GM19463 (cell line): ENCODE measurements at regions not wholly inside any gene's neighbourhood (a gene's known extent, or its start where the extent isn't known, plus 50 kb on each side); places are given as distances from the start of the nearest gene placed in this dataset.
A peak's percentile ranks its signal among the peaks of the same experiment; 100 is the strongest.

Source experiments
- ATAC-seq: cut with Tn5 transposase; IDR thresholded peaks from one replicate; pipeline ENCODE4 v1.9.1; 2021; ENCODE audit warnings: mild to moderate bottlenecking, moderate library complexity; ENCODE audit not compliant: unreplicated experiment

DNA sequence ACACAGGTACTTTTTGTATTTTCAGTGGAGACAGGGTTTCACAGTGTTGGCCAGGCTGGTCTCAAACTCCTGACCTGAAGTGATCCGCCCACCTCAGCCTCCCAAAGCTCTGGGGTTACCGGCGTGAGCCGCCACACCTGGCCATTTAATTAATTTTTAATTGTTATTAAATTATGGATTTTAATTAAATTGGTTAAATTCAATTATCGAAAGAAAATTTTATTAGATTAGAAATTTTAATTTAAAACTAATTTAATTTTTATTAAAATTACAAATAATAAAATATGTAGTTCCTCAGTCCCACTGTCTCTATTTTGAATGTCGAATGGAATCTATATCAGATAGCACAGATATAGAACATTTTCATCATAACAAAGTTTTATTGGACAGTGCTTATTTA, 416.5 kb downstream of the GABRG2 start:
- ATAC-seq, result no peak

- ATAC-seq, result no peak
Observed at GRCh38 chr5:162484986-162485385, 417.4 kb downstream of the GABRG2 start.

GRCh38 chr5:162485666-162486292, 418.2 kb downstream of the GABRG2 start:
- no peak for ATAC-seq

DNA sequence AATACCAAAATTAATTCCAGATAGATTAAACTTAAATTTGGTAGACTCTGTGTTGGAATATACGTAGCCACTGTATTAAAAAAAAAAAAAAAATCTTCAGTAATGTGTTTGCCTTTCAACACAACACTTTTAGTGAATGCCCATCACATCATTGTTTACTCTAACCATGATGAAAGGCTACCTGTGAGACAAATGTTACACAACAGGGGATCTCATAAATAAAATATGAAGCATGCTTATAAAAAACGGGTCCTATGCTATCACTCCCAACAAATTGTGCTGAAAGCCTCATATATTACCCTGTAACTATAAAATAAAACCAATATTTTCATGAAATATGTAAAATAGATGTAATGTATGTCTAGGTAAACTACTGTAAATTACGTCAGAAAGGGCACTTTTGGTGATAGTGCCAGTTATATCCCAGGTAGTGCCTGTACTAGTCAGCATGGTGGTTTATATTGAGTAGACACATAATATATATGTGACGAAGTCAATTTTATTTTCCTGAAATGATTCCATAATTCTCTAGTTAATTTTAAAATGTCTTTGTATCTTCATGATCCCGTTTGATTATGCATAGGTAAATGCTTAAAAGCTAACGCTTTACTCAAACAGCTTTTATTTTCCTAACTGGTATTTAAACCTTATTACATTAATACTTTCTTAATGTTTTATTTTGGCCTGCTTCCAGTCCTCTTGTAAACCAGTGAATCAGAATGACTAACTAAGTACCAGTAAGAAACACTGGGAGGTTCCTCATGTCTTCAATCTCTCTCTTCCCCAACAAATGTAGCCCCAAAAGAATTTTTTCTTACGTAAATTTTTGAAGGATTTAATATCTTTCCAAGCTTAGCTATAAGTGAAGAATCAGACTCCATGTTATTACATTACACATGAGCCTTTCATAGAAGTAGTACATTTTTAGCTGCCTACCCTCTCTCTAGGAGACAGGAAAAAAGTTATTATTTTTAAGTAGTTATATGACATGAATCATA, 420.3 kb downstream of the GABRG2 start:
- ATAC-seq, result no peak

GRCh38 chr5:162496100-162496808, 428.7 kb downstream of the GABRG2 start:
- ATAC-seq, result peak; percentile 71

DNA sequence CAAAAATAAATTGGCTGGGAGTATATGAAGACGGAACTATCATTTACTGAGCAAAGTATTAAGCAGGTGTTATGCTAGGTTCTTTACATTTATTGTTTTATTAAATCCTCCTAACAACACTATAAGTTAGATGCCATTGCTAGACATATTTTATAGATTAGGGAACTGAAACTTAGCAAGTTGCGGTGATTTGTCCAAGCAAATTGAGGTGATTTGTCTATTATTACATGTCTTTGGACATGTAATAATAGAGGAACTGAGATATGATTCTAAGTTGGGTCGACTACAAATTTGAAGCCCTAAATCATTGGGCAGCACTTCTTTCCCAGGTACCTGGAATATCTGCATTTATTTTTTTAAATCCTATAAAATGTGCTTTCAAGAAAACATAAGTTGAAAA, 429.9 kb downstream of the GABRG2 start:
- no peak for ATAC-seq

- no peak for ATAC-seq
Observed at GRCh38 chr5:162502780-162503179, 435.2 kb downstream of the GABRG2 start.

GRCh38 chr5:162503796-162504195, 436.2 kb downstream of the GABRG2 start:
- ATAC-seq, result no peak

DNA sequence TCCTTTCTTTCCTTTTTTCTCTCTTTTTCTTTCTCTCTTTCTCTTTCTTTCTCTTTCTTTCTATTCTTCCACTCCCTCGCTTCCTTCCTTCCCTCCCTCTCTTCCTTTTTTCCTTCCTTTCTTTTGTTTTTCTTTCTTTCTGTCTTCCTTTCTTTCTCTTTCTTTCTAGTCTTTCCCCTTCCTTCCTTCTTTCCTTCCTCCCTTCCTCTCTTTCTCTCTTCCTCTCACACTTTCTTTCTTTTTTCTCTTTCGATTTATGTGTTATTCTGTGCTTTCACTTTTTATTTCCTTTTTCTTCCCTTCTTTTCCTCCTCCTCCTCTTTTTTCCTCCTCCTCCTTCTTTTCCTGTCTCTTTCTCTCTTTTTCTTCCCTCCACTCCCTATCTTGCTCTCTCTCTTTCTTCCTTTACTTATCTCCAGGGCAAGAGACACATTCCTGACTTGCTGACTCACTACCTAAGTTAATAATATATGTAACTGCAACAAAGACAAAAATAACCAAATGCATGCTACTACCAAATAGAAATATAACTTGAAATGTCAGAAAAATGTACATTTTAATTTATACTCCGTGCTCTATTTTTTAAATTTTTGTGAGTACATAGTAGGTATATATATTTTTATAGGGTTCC, 445.5 kb downstream of the GABRG2 start:
- ATAC-seq, result no peak

DNA sequence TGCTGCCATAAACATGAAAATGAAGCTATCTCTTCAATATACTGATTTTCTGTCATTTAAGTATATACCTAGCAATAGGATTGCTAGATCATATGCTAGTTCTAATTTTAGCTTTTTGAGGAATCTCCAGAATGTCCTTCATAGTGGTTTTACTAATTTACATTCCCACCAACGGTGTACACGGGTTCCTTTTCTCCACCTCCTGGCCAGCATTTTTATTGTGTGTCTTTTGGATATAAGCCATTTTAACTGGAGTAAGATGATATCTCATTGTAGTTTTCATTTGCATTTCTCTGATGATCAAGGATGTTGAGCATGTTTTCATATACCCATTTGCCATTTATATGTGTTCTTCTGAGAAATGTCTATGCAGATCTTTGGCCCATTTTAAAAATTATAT, 446.5 kb downstream of the GABRG2 start:
- no peak for ATAC-seq

DNA sequence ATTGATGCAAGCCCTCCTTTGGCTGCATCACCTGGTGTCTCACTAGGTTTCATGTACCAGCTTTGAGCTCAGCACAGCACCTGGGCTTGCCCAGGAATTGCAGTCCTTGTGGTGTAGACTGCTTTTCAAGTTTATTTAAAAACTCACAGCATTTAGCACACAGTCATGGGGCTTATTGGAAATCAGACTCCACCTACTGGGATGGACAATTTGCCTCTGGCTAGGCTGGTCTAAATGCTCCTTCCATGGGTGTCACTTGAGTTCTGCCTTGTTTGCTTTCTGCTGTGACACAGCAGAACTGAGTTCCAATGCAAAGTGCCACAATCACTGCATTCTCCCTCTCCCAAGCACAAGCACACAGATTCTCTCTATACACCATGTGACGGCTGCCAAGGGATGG, 453.3 kb downstream of the GABRG2 start:
- no peak for ATAC-seq

GRCh38 chr5:162529209-162529608, 461.6 kb downstream of the GABRG2 start:
- ATAC-seq, result no peak

GRCh38 chr5:162529886-162530285, 462.3 kb downstream of the GABRG2 start:
- no peak for ATAC-seq

DNA sequence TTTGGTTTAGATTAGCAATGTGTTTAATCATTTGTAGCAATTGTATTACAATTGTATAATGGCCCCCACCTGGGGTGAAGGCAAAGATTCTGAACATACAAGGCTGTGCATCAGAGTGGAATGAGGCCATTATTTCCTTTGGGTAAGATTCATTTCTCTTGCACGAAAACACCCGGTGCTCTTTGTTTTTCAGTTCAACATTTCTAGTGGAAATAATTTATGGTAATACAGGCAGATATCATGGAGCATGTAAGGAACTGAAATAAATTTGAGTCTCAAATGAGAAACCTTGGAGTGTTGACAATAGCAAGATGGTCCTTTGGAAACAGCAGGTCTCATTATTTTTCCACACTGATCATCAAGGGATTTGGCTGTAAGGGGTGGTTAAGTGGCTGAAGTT, 475.9 kb downstream of the GABRG2 start:
- no peak for ATAC-seq

- no peak for ATAC-seq
Observed at GRCh38 chr5:162544905-162545304, 477.3 kb downstream of the GABRG2 start.

- ATAC-seq, result no peak
Observed at GRCh38 chr5:162550236-162550635, 482.7 kb downstream of the GABRG2 start.

GRCh38 chr5:162558120-162558519, 490.5 kb downstream of the GABRG2 start:
- ATAC-seq, result no peak

GRCh38 chr5:162567644-162568043, 500.1 kb downstream of the GABRG2 start:
- ATAC-seq, result no peak

GRCh38 chr5:162573758-162574157, 506.2 kb downstream of the GABRG2 start:
- ATAC-seq, result no peak

DNA sequence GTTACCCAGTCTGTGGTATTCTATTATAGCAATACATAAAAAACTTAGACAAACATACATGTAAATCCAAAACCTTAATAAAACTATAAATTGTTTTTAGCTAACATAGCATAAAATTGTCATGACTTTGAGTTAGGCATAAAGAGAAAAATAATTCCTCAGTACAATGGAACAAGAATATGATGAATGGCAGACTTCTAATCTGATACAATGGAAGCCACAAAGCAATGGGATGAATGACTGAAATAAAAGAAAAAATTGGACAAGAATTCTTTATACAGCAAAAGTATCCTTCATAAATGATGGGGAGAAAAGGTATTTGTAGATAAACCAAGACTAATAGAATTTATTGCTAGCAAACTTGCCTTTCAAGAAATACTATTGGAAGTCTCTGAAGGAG, 524.2 kb downstream of the GABRG2 start:
- ATAC-seq, result no peak

- ATAC-seq, result peak; percentile 66
Observed at GRCh38 chr5:162593881-162594280, 526.3 kb downstream of the GABRG2 start.
